SHP77 (cell line): ENCODE measurements at regions not wholly inside any gene's neighbourhood (a gene's known extent, or its start where the extent isn't known, plus 50 kb on each side); places are given as distances from the start of the nearest gene placed in this dataset.

Source experiments
- DNase-seq, 2 experiments: peaks; one replicate each; lab custom pipeline; 2025; lab: John Stamatoyannopoulos, UW

GRCh38 chr18:61948846-61949438 is 56.1 kb upstream of the RNF152 start:
- no peak for DNase-seq

GRCh38 chr18:61948281-61948741 is 55.5 kb upstream of the RNF152 start:
- DNase-seq: no peak

DNA sequence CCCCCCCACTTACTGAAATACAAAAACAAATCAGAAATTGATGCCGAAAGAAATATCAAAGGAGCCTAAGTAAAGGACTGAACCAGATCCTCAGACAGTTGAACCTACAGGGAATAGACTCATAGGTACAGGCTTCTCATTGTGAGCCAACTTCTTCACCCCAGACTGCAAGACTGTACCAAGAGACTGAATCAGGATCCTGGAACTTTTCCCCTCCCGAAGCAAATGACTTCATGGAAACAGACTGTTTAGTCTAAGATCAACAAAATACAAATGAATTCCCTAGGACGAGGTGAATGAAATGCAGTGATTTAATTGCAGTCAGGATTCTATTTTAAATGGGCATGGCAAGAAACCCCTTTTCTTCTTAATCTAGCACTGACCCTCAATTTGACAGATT is 53.6 kb upstream of the RNF152 start:
- no peak for DNase-seq

DNA sequence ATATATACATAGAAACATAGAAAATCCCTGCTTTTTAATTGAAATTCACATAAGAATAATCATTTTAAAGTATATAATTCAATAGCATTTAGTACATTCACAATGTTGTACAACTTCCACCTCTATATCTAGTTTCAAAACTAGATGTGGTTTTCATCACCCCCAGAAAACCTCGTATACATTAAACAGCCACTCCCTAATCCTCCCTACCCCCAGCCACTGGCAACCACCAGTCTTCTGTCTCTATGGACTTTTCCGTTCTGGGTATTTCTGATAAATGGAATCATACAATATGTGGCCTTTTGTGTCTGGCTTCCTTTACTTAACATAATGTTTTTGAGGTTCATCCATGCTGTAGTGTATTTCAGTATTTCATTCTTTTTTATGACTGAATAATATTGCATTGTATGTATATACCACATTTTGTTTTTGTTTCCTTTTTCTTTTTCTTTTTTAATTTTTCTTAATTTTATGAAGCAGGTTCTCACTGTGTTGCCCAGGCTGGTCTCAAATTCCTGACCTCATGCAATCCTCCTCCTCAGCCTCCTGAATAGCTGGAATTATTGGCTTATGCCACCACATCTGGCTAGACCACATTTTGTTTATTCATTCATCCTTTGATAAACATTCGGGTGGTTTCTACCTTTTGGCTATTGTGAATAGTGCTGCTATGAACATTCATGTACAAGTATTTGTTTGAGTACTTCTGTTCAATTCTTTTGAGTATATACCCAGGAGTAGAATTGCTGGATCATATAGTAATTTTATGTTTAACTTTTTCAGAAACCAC is 50.6 kb upstream of the RNF152 start:
- DNase-seq: no peak
